ENCODE measurements at regions not wholly inside any gene's neighbourhood (a gene's known extent, or its start where the extent isn't known, plus 50 kb on each side); places are given as distances from the start of the nearest gene placed in this dataset.
"Not testable (repeated sequence)": the region's sequence is repeated elsewhere in the genome, so short reads cannot be mapped to it uniquely, and the experiment has no call there.

DNA sequence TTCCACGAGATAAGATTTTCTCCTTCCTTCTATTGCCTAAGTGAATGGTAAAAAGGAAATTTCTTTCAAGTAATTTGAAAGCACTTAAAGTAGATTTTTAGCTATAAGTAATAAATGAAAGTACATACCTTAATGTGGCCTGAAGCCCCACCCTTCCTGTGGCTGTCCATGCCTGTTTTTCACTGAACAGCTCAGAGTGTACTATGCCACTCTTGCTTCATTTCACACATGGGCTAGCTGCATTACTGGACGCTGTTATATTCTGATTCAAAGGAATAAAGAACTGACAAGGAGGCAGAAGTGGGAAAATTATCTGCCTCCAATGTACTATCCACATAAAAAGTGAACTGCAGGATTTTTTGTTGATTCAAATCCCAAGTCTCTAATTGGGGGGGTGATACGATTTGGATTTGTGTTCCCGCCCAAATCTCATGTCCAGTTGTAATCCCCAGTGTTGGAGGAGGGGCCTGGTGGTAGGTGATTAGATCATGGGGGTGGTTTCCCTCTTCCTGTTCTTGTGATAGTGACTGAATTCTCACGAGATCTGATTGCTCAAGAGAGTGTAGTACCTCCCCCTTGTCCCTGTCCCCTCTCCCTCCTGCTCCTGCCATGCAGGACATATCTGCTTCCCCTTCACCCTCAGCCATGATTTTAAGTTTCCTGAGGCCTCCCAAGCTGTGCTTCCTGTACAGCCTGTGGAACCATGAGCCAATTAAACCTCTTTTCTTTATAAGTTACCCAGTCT lies 154.7 kb upstream of the SGCG start:
- TF ChIP-seq, protein P1, sequence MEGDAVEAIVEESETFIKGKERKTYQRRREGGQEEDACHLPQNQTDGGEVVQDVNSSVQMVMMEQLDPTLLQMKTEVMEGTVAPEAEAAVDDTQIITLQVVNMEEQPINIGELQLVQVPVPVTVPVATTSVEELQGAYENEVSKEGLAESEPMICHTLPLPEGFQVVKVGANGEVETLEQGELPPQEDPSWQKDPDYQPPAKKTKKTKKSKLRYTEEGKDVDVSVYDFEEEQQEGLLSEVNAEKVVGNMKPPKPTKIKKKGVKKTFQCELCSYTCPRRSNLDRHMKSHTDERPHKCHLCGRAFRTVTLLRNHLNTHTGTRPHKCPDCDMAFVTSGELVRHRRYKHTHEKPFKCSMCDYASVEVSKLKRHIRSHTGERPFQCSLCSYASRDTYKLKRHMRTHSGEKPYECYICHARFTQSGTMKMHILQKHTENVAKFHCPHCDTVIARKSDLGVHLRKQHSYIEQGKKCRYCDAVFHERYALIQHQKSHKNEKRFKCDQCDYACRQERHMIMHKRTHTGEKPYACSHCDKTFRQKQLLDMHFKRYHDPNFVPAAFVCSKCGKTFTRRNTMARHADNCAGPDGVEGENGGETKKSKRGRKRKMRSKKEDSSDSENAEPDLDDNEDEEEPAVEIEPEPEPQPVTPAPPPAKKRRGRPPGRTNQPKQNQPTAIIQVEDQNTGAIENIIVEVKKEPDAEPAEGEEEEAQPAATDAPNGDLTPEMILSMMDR (IDR thresholded peaks at IDR 0.05), result no peak
- no peaks in the 10 kb centered on the region for H3K4me1 Mint-ChIP-seq
- H3K4me3 Mint-ChIP-seq, result no peak overlapping the region
- ATAC-seq (ENCODE audit: low read depth), result no peak
- H3K27ac Mint-ChIP-seq, result no peak overlapping the region
- ChIA-PET POLR2A (no interaction called here), CTCF (no interaction called here)
- H3K27me3 Mint-ChIP-seq, result no peaks in the 10 kb centered on the region
- DNase-seq, result no peak
- intact Hi-C loops (cut with micrococcal nuclease), result no loop called here
- H3K36me3 Mint-ChIP-seq (ENCODE audit: low read depth), result no peaks in the 10 kb centered on the region
- no peaks in the 10 kb centered on the region for H3K9me3 Mint-ChIP-seq

DNA sequence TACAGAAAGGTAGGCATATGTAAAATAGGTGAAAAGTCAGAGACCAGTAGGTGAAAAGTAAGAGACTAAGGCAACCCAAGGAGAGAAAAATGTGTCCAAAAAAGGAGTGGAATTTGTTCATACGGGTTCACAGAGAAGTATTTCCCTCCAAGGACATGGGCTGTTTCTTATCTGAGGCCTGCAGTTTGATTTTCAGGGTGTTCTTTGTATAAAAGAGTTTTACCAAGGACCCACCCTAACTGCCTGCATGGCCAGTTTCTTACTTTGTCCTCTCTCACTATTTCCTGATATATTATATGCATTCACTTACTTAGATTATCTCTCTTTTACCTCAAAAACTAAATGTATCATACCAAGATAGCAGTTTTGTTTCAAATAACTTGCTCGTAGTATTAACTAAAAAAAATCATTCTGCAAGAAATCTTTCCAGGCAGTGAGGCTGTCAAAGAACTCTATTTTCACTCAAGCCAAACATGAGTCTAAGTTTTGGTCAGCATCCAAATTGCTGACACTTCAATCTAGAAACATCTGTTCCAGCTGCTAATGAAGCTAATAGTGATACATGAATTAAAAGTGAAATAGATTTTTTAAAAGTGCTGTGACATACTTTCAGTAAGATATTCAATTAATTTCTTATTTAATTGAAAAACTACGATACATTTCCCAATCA lies 141.4 kb upstream of the SGCG start:
- intact Hi-C loops (cut with micrococcal nuclease), result no loop called here
- ChIA-PET CTCF (no interaction called here), POLR2A (no interaction called here)
- H3K27ac Mint-ChIP-seq, result no peak overlapping the region
- H3K4me3 Mint-ChIP-seq, result no peak overlapping the region
- no peaks in the 10 kb centered on the region for H3K27me3 Mint-ChIP-seq
- no peak for DNase-seq
- TF ChIP-seq, protein P1 (IDR thresholded peaks at IDR 0.05), result no peak
- no peaks in the 10 kb centered on the region for H3K36me3 Mint-ChIP-seq (ENCODE audit: low read depth)
- no peaks in the 10 kb centered on the region for H3K9me3 Mint-ChIP-seq
- no peaks in the 10 kb centered on the region for H3K4me1 Mint-ChIP-seq
- no peak for ATAC-seq (ENCODE audit: low read depth)

DNA sequence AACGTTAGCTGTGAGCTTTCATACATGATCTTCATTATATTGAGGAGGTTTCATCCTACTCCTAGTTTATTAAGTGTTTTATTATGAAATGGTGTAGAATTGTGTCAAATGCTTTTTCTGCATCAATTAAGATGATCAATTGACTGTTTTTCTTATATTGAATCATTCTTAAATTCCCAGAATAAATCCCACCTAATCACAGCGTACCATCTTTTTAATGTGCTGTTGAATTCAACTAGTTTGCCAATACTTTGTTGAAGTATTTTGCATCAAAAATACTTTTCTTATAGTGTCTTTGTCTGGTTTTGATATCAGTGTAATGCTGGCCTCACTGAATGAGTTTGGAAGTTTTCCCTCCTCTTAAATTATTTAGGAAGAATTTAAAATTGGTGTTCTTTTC lies 138.6 kb upstream of the SGCG start:
- TF ChIP-seq, protein P1 (IDR thresholded peaks at IDR 0.05), result no peak
- Mint-ChIP-seq H3K9me3 (no peaks in the 10 kb centered on the region), H3K27me3 (no peaks in the 10 kb centered on the region), H3K36me3 (ENCODE audit: low read depth) (no peaks in the 10 kb centered on the region), H3K27ac (no peak overlapping the region), H3K4me1 (no peaks in the 10 kb centered on the region), H3K4me3 (no peak overlapping the region)
- no peak for DNase-seq
- POLR2A ChIA-PET, result no interaction called here
- intact Hi-C loops (cut with micrococcal nuclease), result no loop called here
- ATAC-seq (ENCODE audit: low read depth), result no peak
- CTCF ChIA-PET, result no interaction called here

DNA sequence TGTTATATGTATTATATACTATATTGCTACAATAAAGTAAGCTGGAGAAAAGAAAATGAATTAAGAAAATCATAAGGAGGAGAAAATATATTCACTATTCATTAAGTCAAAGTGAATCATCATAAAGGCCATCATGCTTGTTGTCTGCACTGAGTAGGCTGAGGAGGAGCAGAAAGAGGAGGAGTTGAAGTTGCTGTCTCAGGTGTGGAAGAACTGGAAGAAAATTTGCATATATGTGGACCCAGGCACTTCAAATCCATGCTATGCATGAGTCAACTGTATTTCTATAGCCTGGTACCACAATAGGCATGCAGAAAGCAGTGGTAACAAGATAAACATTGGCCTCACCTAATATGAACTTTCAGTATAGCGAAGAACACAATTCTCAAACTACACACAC lies 135.9 kb upstream of the SGCG start:
- TF ChIP-seq, protein P1 (IDR thresholded peaks at IDR 0.05), result no peak
- Mint-ChIP-seq H3K36me3 (ENCODE audit: low read depth) (no peaks in the 10 kb centered on the region), H3K4me1 (no peaks in the 10 kb centered on the region), H3K27me3 (no peaks in the 10 kb centered on the region), H3K9me3 (no peaks in the 10 kb centered on the region), H3K4me3 (no peak overlapping the region), H3K27ac (no peak overlapping the region)
- ATAC-seq (ENCODE audit: low read depth) (no peak), DNase-seq (no peak)
- ChIA-PET CTCF (no interaction called here), POLR2A (no interaction called here)
- intact Hi-C loops (cut with micrococcal nuclease), result no loop called here

DNA sequence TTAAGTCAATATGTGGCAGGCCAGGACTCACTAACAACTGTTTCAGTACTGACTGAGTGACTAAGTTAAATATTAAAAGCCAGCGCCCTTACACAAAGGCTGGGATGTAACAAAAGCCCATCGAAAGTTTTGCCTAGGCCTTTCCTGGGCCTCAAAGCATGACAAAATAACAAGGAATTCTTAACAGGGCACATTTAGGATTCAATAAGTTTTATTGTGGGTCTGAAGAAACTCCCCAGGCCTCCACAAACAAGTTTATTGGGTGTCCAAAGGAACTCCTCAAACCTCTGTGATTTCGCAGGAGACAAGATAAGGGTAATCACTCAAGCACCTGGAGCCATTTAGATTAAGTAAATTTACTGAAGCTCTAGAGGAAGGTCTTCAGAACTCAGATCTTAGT lies 130.7 kb upstream of the SGCG start:
- Mint-ChIP-seq H3K4me1 (no peaks in the 10 kb centered on the region), H3K36me3 (ENCODE audit: low read depth) (no peaks in the 10 kb centered on the region), H3K27me3 (no peaks in the 10 kb centered on the region), H3K9me3 (peaks cover 2% of the 10 kb centered on the region), H3K27ac (no peak overlapping the region), H3K4me3 (no peak overlapping the region)
- POLR2A ChIA-PET, result no interaction called here
- DNase-seq (no peak), ATAC-seq (ENCODE audit: low read depth) (no peak)
- CTCF ChIA-PET, result no interaction called here
- TF ChIP-seq, protein P1 (IDR thresholded peaks at IDR 0.05), result no peak
- intact Hi-C loops (cut with micrococcal nuclease), result no loop called here

DNA sequence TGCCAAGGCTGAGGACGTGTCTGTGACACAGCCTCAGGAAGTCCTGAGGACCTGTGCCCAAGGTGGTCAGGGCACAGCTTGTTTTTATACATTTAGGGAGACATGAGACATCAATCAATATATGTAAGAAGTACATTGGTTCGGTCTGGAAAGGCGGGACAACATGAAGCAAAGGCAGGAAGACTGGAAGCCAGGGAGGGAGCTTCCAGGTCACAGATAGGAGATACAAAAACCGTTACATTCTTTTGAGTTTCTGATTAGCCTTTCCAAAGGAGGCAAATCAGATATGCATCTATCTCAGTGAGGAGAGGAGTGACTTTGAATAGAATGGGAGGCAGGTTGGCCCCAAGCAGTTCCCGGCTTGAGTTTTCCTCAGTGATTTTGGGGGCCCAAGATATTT lies 127.1 kb upstream of the SGCG start:
- H3K36me3 Mint-ChIP-seq (ENCODE audit: low read depth); ATAC-seq (ENCODE audit: low read depth); intact Hi-C loops (cut with micrococcal nuclease); DNase-seq; H3K27me3 Mint-ChIP-seq; H3K4me3 Mint-ChIP-seq; CTCF ChIA-PET; H3K9me3 Mint-ChIP-seq; H3K4me1 Mint-ChIP-seq; H3K27ac Mint-ChIP-seq; POLR2A ChIA-PET: not testable (repeated sequence)
